ENCODE measurements at regions not wholly inside any gene's neighbourhood (a gene's known extent, or its start where the extent isn't known, plus 50 kb on each side); places are given as distances from the start of the nearest gene placed in this dataset.
"Not testable (repeated sequence)": the region's sequence is repeated elsewhere in the genome, so short reads cannot be mapped to it uniquely, and the experiment has no call there.

DNA sequence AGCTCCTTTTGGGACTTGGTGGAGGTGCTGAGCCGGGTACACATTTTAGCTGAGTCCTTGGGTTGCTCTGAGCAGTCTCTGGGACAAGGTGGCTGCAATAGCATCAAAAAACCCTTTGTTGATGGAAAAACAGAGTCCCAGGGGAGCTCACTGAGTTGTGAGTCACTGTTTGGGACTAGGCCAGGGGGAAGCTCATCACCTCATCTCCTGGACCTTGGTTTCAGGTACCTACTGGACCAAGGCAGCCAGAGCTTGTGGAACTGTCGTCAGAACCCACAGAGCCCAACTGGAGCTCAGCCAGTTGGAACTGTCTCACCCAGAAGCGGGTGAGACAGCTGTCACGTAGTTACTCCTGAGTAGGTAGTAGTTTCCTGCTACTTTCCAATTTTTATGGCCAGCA, 146.7 kb downstream of the HLX start:
- DNase-seq (ENCODE audit: low read depth) = no peak

DNA sequence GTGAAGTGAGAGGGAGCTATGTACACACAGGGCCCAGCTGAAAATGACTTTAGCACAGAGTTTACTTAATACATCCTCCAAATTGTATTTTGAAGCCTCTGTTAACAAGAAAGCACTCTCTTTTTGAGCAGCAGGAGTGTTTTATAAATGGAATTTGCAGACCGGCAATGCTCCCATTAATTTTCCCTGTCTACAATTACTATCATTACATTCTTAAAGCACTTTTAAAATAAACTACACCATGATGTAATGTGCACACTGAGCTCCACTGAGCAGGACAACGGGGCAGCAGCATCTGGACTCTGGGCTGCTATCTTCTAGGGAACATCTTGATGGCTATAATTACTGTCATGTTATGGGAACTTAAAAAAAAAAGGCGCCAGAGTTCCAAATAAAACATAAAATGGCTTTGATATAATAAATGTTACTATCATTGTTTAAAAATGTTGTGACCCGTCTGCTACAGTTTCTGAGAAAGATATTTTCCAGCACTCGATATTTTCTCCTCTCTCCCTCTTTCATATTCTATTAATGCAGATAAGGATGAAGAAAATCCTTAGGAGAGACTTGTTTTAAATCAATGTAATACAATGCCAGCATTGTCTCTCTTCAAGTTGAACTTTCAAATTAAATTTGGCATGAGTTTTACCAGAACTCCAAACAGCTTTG, 150.9 kb downstream of the HLX start:
- no peak for DNase-seq (ENCODE audit: low read depth)

DNA sequence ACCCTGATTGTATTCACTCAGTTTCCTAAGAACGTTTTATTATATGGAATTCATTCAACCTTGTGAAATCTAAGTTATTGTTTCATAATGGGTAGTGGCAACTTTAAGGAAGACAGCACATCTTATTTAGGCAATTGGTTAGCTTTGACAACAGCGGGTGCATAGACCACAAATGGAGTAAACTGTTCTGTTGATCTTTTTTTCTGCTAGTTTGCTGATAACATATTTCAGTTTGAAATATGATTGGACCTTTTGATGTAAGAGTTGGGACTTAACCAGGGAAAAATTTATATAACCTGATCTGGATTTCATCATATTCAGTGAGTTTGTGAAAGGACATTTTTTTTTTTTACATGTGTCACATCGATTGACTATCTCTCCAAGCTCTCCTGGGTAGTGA, 151.7 kb downstream of the HLX start:
- DNase-seq (ENCODE audit: low read depth) = no peak

DNA sequence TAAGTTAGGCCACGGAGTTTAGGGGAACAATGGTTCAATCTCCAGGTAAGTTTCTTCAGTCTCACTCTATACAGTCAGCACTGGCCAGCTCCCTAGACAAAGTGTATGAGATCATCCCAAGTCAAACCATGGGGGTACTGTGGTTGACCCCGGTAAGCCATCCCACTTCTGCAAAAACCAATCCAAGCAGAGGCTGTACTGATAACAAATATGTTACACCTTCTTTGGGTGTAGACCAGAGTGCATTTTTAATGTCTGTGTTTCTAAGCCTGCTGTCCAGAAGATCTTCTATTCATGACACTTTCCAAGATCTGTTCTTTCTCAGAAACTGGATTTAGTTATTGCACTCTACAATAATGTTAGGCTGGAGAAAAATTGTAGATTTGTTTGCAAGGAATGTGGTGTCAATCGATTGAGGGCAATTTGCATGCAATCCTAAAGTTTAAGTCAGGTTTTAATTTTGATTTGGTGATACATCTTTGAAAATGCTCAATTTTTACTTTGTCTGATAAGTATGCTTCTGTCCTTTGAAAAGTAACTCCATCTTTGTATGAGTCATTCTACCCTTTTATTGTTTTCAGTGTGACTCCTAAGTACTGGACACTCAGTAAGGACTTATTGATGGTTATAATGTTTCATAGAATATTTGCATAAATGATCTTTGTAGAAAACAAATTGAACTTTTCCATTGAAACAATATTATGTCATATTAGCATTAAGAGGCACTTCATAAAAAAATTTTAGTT, 152.4 kb downstream of the HLX start:
- DNase-seq (ENCODE audit: low read depth) = no peak

DNA sequence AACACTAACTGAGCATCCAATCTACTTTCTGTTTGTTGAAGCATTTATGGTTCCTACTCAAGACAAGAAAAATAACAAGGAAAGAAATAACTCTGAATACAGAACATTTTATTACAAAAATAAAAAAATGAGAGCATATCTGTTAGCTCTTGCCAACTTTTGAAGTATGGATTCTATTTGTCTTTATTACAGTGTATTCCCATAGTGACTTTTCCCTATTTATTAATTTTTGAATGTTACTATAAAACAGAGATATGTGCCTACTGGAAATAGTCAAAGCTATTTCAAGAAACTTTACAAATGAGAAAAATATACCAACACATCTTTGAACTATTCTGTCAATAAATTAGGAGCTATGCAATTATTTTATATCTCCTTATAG, 153.0 kb downstream of the HLX start:
- DNase-seq (ENCODE audit: low read depth) = no peak

DNA sequence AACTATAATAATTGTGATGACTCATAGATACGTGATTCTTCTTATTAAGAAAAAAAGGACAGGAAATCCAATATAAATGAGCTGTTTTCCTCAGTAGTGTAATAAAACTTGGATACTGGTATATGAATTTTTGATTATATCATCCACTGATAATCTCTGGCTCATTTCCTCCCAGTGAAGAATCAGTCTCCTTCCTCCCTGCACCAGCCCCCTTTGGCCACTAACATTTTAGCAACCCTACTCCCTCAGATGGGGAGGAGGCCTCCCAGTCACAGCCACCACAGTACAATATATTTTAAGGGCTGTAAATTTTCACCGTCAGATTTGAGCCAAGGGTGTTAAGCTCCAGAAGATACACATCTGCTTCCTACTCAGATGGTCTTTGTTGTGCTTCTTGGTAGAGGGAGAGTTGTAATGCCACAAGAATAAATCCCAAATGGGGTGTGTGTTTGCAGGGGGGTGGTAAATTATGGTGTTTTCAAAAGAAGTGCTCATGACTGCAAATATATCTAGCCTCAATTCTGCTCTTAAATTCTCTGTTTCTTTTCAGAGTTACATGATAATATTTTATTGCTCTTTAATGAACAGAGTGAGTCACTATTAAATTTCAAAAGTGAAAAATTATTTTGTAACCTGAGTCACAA, 153.5 kb downstream of the HLX start:
- DNase-seq (ENCODE audit: low read depth) = no peak

DNA sequence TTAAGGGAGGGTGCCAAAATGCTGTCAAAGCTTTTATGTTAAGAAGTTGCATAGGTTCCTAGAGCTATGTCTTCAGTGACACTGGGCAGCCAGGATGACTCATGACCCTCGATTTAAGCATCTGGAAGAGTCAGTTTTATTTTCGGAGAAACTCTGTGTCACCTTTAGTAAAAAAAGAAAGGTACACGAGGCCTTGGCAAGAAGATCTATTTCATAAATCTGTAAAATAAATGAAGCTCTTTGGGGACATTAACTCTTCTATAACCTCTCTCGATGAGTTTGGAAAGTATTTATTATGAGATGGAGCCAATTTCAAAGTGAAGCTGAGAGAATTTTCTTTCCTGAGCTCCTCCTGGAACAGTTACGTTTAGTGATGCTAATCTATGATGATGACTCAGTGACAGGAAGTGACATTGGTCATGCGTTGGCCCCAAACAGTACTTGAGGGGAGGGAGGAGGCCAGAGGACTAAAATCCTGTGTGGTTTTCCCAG, 156.5 kb downstream of the HLX start:
- DNase-seq (ENCODE audit: low read depth) = no peak

DNA sequence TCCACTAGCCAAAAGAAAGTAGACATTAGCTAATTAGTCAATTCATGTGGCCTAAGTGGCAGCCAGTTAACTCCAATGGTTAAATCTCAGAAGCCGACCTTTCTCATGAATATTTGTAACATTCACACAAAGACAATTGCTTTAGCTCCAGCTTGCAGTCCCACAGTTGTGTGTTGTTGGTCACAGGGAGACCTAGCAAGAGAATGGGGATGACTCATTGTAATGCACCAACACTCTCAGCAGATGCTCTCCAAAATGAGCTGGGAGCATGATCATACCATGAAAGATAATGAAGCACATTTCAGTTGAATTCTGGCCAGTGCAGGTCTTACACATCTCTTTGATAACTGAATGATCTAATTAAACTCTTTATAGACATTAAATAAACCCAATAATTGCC, 160.4 kb downstream of the HLX start:
- no peak for DNase-seq (ENCODE audit: low read depth)

DNA sequence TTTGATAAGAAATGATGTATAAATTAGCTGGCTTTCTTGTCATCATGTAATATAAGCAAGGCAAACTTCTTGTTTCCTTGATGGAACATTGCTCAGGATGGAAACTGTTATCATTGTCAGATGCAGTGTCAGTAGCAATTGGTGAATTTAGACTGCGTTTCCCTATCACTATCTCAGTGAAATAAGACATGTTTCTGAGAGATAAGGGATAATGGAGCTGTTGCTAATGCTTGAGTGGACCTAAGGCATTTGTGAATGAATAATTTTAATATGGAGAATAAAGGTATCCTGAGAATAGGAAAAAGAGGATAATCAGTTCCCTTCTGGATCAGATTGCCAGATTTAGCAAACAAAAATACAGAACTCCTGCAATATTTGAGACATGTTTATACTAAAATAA, 160.9 kb downstream of the HLX start:
- DNase-seq (ENCODE audit: low read depth) = no peak

DNA sequence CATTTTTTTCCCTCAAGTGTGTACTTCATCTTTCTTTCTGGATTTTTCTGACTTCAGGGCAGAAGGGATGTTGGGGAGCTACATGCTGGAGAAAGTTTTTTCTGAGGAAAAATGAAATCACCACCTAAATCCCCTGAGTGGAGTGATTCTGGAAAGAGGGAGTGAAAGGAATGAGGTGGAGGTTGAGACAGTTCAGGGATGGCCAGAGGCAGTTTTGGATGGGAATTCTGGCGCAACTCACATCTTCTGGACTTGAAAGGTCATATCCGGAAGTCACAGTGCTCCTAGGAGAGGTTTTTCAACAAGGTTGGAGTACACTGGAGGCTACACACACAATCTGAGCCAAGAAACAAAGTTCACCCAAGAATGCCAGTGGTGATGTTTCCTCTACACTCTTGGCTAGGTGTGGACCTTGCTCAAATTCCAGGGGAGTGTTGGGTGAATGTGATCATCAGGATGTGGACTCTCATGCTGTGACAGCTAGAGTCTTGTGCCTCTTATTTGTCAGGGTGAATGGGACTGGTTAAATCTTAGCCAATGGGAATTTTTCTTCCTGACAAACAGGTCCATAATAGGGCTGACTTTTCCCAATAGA, 161.5 kb downstream of the HLX start:
- DNase-seq (ENCODE audit: low read depth) = no peak

DNA sequence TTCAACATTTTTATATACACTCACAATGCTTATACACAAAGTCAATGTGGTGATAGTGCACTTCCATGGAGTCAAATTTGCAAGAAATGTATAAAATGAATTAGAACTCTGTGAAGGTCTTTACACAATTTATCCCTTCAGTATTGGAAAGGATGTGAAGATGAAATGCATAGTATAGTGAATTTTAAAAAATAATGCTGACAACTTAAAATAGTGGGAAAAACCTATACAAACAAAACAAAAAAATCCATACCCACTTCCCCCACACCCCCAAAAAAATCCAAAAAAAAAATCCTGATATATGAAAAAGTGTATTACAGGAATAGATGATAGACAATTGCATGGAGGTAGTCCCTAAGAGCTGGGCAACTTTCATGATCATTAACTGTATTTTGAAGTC, 165.3 kb downstream of the HLX start:
- DNase-seq (ENCODE audit: low read depth) = no peak

DNA sequence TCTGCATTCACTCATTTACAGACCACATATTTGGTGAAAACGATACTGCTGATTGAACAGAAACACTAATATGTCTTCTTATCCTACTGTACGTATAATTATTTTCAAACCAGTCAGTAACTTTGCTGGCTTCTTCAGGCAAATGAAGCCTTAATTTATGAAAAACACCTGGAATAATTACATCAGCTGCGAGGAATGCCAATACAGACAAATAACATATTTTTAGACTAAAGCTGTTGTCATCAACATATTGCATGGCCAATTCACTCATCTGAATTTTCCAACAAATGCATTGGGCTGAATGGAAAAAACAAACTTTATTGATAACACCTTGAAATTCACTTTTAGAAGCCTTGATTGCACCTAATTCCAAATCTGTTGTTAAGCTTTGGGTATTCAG, 165.9 kb downstream of the HLX start:
- DNase-seq (ENCODE audit: low read depth) = no peak

DNA sequence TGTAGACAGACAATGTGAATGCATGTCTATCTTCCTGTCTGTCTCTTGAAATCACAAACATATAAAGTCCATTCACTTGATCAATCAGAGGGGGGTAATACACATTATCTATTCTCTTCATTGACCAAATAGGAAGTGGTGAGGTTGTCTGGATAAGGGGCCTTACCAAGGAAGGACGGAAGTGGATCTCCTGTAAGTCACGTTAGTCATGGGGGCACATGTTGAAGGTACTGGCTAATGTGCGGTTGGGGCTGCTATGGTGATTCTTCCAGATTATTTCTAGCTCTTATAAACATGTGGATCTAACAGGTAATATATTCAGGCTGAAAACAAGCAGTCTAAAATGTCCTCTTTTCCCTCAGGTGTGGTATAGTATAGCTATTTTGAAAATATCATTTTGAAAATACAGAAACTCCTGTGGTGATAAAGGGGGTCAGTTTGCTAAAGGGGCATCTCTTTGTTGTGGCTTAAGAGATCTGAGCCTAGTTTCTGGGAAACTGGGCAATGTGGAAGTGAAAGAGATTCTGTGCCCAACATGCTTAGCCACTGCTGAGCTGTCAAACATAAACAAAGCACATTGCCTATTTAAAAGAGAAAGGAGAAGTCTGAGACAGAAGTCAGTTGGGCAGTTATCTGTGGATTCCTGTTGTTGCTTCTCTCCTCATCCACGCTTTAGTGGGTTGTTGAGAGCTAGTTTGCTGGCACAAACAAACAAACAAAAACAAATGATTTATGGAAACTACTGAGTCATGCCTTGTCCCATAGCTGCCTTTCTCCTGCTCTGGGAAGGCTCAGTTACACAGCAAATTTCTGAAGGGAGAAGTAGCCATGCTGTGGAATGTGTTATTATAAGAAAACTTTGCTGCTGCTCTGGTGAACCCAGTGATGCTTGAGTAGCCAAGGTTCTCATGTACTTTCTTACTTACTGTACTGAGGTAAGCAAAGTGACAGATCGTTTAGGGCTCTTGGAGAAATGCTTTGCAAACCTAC, 166.9 kb downstream of the HLX start:
- DNase-seq (ENCODE audit: low read depth) = no peak

DNA sequence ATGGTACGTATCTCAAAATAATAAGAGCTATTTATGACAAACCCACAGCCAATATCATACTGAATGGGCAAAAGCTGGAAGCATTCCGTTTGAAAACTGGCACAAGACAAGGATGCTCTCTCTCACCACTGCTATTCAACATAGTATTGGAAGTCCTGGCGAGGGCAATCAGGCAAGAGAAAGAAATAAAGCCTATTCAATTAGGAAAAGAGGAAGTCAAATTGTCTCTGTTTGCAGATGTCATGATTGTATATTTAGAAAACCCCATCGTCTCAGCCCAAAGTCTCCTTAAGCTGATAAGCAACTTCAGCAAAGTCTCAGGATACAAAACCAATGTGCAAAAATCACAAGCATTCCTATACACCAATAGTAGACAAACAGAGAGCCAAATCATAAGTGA, 172.1 kb downstream of the HLX start:
- not testable (repeated sequence) for DNase-seq (ENCODE audit: low read depth)

DNA sequence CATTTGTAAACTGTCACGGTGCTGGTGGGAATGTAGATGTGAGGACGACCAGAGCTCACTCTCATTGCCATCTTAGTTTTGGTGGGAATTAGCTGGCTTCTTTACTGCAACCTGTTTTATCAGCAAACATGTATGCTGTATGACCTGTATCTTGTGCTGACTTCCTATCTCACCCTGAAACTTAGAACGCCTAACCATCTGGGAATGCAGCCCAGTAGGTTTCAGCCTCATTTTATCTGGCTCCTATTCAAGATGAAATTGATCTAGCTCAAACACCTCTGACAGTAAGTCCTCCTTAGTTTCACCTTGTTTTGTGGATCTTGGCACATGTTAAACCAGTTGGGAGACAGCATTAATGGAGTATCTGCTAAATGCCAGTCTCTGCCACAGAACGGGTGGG, 174.6 kb downstream of the HLX start:
- no peak for DNase-seq (ENCODE audit: low read depth)

DNA sequence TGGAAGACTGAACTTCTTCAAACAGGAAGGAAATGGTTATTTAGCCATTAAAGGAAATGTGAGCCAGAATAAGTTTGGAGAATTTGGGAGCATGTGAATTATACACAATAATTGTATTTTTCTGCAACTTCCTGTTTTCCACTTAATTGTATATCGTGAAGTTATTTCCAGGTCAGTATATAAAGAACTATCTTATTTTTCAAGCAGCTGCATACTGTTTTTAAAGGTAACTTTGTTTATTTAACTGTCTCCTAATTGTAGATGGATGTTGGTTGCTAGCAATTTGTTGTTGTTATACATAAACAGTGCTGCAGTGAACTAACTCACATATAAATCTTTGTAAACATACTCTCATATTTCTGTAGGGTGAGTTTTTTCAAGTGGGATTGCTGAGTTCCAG, 180.3 kb downstream of the HLX start:
- no peak for DNase-seq (ENCODE audit: low read depth)

DNA sequence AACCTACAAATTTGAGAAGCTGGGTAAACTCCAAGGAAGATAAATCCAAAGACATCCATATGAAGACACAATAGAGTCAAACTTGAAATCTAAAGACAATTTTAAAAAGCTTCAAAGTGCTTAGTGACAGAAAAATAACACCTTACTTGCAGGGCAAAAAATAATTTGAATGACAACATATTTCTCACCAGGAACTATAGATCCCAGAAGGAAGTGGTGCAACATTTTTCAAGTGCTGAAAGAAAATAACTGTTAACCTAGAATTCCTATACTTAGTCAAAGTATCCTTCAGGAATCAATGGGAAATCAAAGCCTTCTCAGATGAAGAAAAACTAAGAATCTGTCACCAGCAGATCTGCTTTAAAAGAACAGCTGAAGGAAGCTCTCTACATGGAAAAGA, 184.4 kb downstream of the HLX start:
- no peak for DNase-seq (ENCODE audit: low read depth)

DNA sequence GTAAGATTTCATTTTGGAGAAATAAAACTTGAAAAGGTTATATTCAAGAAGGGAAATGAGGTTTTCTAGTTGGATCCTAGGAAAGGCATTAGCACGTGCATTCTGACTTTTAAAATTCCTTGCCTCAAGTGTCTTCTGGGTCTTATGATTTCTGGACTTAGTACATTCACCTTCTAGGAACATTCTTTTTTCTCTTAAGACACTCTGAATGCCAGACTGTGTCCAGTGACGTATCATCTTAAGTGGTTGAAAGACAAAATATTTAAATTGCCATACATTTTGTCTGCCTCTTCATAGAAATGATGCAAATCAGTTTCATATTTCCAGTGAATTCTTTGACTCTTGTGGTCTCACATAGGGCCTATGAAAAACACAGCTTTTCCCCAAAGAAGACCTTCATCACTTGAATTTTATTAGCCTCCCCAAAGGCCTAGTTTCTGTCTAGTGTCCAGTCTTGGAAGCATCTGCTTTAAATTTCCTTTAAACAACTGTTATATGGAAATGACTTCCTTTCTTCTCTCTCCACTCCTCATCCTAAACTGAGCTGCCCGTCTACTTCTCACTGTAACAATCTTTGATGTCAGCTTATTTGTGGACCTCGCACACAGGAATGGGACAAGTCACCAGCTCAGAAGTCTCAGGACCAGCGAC, 187.2 kb downstream of the HLX start:
- DNase-seq (ENCODE audit: low read depth) = no peak

DNA sequence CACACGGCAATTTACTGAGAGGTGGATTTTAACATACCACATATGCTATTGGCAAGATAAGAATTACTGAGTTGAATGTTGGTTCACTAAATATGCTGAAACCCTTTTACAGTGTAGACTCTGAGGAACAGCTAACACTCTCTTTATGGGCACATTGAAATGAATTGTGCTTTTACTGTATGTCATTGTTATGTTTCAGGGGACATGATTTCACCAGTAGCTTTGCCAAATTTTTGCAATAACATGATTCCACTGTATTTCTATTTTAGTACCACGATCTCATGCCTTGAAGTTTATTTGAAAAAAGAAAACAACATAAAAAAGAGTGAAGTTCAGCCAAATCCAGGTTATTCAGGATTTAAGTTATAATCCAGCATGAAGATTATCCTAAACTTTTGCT, 188.5 kb downstream of the HLX start:
- no peak for DNase-seq (ENCODE audit: low read depth)

DNA sequence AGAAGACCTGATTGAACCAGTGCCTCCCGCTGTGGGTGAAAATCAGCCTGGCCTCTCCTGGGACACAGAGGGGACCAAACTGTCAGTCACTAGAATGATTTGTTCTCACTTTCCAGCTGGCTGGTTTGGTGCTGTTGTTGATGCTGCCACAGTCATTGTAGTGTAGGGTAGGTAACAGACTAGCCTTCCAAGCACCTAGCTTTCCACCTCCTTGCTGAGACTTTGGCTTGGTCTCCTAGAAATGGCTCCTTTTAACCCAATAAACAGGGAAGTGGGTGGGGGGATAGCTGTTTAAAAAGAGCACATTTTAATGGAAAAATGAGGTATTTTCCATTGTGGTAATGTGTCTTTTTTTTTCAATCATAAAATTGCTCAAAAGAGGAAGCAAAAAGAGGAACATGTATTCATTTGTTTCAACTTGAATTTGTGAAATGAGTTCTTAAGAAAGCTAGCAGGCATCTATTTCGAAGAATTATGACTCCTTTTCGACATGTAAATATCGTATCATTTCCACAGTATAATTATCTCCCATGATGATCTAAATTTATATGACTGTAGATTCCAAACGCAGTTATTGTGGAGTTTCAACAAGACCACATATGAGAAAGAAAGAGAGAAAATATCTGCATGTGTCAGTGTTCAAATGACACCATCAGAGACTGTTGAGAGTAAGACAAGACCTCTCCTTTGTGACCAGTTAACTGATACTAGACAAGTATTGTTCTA, 190.1 kb downstream of the HLX start:
- no peak for DNase-seq (ENCODE audit: low read depth)

DNA sequence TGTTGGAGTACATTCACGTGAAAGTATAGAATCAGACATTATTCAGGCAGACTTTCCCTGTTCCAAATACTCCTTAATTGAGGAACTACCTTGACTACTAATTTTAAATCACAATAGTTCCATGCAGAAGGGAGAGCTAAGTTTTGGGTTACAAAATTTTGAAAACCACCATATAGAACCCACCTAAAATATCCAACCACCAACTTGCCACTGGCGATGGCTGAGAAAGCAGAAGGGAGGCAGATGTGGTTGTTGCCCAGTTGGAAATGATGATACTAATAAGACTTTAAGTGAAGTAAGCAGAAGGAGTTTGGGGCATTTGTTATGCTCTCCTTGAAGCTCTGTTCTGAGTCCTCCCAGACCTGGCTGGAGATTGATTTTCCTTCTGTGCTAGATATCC, 190.7 kb downstream of the HLX start:
- DNase-seq (ENCODE audit: low read depth) = no peak

All from stimulated activated CD8-positive, alpha-beta memory T cell treated with anti-CD3 and anti-CD28 coated beads, Interleukin-4, amount 100 ng/mL, for 24 hours (primary cell).